ENCODE measurements at regions not wholly inside any gene's neighbourhood (a gene's known extent, or its start where the extent isn't known, plus 50 kb on each side); places are given as distances from the start of the nearest gene placed in this dataset.

DNA sequence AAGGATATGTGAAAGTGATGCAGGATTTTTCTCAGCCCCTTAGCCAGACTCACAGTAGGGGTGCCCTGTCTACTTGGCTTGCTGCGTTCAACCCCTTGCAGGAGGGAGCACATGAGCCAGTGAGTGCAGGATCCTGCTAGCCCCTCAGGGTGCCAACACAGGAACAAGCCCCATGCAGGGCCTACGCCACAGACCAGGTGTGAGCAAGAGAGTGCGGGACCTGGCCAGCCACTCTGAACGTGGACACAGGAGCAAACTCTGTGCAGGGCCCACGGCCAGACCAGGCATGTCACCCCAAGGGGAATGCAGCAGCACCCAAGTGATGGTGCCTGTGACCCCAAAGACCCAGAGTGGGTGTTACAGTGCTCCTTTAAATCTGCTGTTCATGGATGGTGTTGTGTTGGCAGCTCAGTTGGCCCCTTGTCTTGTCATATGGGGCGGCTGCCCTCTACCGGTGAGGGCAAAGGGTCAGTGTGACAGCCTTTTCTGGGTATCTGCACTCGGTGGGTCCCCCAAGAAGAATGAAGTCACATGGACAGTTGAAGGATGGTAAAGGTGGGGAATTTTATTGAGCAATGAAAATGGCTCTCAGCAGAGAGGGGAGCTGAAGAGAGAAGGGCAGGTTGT lies 188.4 kb upstream of the MAOA start:
- no peak for TF ChIP-seq EZH2 (IDR thresholded peaks at IDR 0.05; ENCODE audit: low read length, missing control alignments)
- TF ChIP-seq, protein P1, sequence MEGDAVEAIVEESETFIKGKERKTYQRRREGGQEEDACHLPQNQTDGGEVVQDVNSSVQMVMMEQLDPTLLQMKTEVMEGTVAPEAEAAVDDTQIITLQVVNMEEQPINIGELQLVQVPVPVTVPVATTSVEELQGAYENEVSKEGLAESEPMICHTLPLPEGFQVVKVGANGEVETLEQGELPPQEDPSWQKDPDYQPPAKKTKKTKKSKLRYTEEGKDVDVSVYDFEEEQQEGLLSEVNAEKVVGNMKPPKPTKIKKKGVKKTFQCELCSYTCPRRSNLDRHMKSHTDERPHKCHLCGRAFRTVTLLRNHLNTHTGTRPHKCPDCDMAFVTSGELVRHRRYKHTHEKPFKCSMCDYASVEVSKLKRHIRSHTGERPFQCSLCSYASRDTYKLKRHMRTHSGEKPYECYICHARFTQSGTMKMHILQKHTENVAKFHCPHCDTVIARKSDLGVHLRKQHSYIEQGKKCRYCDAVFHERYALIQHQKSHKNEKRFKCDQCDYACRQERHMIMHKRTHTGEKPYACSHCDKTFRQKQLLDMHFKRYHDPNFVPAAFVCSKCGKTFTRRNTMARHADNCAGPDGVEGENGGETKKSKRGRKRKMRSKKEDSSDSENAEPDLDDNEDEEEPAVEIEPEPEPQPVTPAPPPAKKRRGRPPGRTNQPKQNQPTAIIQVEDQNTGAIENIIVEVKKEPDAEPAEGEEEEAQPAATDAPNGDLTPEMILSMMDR (conservative IDR thresholded peaks at IDR 0.05 in 1 of 2, IDR thresholded peaks at IDR 0.05 in 1 of 2; ENCODE audit: low read depth in 1 of 2, low read length in 2 of 2) = no peak
